HTR-8/SVneo (cell line): ENCODE measurements at regions not wholly inside any gene's neighbourhood (a gene's known extent, or its start where the extent isn't known, plus 50 kb on each side); places are given as distances from the start of the nearest gene placed in this dataset.
"Not testable (repeated sequence)": the region's sequence is repeated elsewhere in the genome, so short reads cannot be mapped to it uniquely, and the experiment has no call there.

ENCODE experiments used
- DNase-seq: peaks from one replicate; pipeline ENCODE4 v3.0.0; 2011; ENCODE audit warnings: low spot score, mixed read lengths; ENCODE audit not compliant: insufficient read length
- FAIRE-seq: peaks from 2 replicates; lab custom pipeline; 2011; peaks lifted over from hg19 to GRCh38; lab: Jason Lieb, UNC

GRCh38 chr11:96447208-96448110 lies 57.6 kb downstream of the JRKL start:
- DNase-seq (no peak), FAIRE-seq (no peak)

GRCh38 chr11:96448225-96448624 lies 58.4 kb downstream of the JRKL start:
- no peak for DNase-seq
- FAIRE-seq: no peak

- FAIRE-seq (no peak), DNase-seq (no peak)
These were observed 66.3 kb downstream of the JRKL start for GRCh38 chr11:96456111-96456510.

GRCh38 chr11:96459751-96460150 lies 69.9 kb downstream of the JRKL start:
- FAIRE-seq (peak; percentile 4), DNase-seq (no peak)

- no peak for FAIRE-seq
These were observed 72.1 kb downstream of the JRKL start for GRCh38 chr11:96461871-96462270.

DNA sequence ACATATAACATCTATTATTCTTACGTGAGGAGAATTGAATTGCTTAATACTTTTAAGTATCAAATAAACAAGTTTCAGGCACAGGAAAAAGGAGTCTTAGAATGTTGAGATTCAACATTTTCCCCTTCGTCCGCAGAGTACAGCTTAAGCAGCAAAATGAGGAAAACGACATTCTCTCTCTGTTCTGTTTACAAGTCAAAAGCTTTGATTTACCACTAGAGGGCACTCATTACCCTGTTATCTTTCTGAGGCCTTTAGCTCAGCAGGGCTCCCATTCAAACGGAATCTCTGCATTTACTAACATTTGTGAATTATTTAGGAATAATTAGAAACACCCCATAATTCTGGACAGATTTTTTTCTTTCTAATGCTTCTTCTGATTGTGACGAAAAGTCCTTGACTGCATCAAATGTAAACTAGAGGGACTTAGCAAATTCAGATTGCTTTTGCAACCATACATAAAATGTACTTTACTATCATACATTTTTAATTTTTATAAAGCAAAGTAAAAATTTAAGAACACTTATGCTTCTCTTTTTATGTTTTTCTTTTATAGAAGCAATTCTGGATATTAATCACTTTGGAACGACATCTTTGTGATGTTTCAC lies 75.0 kb downstream of the JRKL start:
- FAIRE-seq: no peak
- DNase-seq: peak; percentile 72

More at GRCh38 chr11:96461871-96462270, 72.1 kb downstream of the JRKL start:
- DNase-seq: no peak

DNA sequence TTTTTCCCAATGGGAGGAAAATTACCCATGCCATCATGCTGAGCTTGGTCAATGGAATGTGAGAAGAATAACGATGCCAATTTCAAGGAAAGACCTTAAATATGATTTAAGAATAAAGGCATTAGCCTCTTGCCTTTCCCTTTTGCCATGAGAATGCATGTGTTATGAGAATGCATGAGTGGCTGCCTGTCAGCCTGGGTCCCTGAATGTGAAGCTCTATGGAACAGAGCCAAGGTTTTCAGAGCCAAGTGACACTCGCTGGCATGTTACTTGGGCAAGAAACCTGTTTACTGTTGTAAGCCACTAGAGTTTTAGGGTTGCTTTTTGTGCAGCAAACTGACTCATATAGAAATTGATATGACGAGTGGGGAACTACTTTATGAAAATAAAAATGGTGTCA lies 75.7 kb downstream of the JRKL start:
- DNase-seq (no peak), FAIRE-seq (no peak)

GRCh38 chr11:96466607-96467006 lies 76.8 kb downstream of the JRKL start:
- no peak for FAIRE-seq

GRCh38 chr11:96469776-96470175 lies 80.0 kb downstream of the JRKL start:
- FAIRE-seq (no peak), DNase-seq (no peak)

More at GRCh38 chr11:96466607-96467006, 76.8 kb downstream of the JRKL start:
- no peak for DNase-seq

GRCh38 chr11:96470521-96470920 lies 80.7 kb downstream of the JRKL start:
- FAIRE-seq: no peak
- DNase-seq: no peak

DNA sequence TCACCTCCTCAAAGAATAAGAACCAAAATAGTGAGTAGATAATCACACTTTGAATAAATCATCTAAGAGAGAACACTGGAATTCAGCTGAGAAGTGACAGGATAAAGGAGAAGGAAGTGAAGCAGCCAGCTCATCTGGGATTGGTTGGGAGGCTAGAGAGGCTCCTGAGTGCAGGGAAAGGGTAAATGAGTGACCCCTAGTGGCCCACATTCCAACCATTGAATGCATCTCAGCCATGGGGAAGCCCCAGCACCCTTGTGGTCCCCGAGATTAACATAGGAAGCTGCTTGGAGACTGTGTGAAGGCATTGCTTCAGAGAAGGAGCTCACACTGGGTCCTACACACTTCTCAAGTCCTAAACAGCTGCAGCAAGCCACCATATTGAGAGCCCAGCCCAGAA lies 82.3 kb downstream of the JRKL start:
- FAIRE-seq: no peak

DNA sequence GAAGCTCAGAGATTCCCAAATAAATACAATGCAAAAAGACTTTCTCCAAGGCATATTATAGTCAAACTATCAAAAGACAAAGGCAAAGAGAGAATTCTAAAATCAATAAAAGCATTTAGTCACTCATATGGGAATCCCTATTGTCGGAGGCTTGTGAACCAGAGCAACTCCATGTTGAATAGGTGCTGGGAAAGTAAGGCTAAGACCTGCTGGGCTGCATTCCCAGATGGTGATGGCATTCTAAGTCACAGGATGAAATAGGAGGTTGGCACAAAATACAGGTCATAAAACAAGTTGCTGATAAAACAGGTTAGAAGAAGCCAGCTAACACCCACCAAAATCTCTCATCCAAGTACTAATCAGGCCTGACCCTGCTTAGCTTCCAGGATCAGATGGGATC lies 84.5 kb downstream of the JRKL start:
- FAIRE-seq: no peak
- no peak for DNase-seq

More for the DNA sequence above, 82.3 kb downstream of the JRKL start:
- no peak for DNase-seq

DNA sequence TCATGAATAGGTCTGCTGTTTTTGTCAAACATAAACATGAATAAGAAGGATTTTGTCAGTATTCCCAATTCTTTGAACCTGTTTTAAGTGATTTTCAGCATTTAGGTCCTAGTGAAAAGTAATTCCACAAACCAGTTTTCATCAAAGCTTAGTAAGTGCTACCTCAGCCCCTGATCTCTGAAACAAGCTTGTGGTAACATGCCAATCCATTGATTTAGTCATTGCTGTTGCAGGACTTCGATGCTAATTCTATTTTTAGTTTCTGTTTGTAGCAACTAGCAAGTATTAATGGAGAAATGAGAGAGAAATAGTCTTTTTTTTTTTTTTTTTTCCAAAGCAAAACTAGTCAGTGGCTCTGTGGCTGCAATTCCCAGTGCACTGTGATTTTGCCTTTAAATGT lies 91.4 kb downstream of the JRKL start:
- DNase-seq: no peak
- FAIRE-seq: no peak

DNA sequence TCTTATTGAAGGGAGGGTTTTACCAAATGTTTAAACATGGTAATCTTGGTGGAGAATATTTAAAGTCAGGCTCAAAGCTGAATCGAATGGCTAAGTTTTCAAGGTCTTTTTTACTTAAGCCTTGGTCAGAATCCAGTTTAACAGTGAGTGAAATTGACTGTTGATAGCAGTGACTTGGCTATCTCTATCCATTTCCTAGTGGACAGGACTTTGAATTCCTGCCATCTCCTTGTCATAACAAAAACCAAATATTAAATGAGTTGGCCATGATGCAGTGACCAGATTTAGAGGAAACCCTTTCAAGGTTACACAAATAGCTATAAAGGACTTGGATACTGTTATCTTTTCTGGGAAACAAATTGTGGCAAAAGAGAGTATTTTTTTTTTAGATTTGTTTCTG lies 92.0 kb downstream of the JRKL start:
- DNase-seq (no peak), FAIRE-seq (no peak)

DNA sequence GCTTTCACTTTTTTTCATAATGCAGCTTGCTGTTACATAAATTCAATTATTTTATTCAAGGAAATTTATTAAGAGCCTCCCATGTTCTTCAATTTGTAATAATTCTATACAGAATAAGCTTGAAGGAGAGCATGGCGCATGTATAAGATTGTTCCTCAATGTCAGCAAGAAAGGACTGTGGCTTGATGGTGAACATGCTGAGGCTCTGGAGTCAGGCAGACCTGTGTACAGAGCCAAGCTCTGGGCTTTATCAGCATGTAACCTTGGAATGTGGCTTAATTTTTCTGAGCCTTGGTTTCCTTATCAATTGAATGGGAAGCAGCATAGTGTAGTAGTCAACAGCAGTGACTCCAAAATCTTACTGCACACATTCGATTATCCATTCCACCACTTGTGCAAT lies 92.4 kb downstream of the JRKL start:
- DNase-seq (no peak), FAIRE-seq (no peak)

DNA sequence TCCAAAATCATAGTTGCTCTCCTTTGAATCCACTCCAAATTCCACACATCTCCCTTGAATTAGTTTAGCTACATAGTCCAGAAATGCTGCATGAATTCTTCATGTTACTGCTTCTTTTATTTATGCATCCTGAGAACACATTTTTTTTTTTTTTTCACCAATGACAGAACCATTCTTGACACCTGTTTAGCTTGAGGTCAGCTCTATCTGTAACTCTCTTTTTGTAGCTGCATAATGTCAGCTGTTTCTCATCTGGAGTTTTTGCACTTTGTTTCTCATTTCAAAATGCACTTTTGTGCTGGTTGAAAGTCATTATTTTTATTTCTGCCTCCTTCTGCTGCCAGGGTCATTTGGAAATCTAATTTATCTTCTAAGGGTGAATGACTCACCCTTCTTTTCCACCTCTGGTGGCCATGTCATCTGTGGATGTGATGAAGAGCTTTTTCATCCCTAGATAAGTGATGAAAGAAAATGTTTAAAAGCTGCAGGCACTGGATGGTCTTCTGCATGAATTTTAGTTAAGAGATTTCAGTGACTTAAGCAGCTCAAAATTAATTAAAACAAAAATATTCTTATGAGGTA lies 93.7 kb downstream of the JRKL start:
- FAIRE-seq (no peak), DNase-seq (no peak)

DNA sequence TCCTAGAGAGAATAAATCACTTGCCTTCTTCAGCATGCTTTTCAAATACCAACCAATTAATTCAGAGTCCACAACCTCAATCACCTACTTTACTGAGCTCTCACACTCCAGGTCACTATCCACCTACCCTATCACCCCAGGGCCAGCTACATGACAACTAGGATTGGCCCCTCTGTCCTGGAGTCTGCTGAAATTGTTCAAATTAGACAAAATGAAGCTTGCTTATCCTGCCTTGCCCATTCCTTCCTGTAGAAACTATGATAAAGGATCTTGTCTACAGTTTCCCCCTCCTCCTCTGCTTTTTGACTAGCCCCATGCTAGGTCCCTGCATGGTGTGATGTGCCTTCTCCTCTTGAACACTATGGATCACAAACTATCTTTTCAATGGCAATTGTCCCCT lies 94.5 kb downstream of the JRKL start:
- FAIRE-seq: no peak
- no peak for DNase-seq

DNA sequence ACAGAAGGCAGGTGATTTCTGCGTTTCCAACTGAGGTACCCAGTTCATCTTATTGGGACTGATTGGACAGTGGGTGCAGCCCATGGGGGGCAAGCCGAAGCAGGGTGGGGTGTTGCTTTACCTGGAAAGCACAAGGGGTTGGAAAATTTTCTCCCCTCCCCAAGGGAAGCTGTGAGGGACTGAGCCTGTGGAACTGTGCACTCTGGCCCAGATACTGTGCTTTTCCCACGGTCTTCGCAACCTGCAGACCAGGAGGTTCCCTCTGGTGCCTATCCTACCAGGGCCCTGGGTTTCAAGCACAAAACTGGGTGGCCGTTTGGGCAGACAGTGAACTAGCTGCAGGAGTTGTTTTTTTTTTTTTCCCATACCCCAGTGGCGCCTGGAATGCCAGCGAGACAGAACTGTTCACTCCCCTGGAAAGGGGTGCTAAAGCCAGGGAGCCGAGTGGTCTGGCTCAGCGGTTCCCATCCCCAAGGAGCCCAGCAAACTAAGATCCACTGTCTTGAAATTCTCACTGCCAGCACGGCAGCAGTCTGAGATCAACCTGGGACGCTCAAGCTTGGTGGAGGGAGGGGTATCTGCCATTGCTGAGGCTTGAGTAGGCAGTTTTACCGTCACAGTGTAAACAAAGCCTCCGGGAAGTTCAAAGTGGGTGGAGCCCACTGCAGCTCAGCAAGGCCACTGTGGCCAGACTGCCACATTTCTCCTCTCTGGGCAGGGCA lies 97.2 kb downstream of the JRKL start:
- DNase-seq (no peak), FAIRE-seq (no peak)

DNA sequence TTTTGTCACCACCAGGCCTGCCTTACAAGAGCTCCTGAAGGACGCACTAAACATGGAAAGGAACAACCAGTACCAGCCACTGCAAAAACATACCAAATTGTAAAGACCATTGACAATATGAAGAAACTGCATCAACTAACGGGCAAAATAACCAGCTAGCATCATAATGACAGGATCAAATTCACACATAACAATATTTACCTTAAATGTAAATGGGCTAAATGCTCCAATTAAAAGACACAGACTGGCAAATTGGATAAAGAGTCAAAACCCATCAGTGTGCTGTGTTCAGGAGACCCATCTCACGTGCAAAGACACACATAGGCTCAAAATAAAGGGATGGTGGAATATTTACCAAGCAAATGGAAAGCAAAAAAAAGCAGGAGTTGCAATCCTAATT lies 99.1 kb downstream of the JRKL start:
- not testable (repeated sequence) for FAIRE-seq, DNase-seq

GRCh38 chr11:96500440-96500839 lies 110.6 kb downstream of the JRKL start:
- FAIRE-seq: no peak
- DNase-seq: no peak

- FAIRE-seq (no peak), DNase-seq (no peak)
These were observed 116.2 kb downstream of the JRKL start for GRCh38 chr11:96506041-96506440.
